GM12875 (cell line): ENCODE measurements at regions not wholly inside any gene's neighbourhood (a gene's known extent, or its start where the extent isn't known, plus 50 kb on each side); places are given as distances from the start of the nearest gene placed in this dataset.

Experiments
- H3K4me3 ChIP-seq: one replicate; pipeline ENCODE4 v1.5.1; 2011; ENCODE audit warnings: low read depth, low read length, control low read depth
- CTCF ChIP-seq: IDR thresholded peaks from 2 replicates; pipeline ENCODE4 v1.5.1; 2011; ENCODE audit warnings: low read depth, mild to moderate bottlenecking, control low read depth, inconsistent platforms, low read length, moderate library complexity, borderline replicate concordance; ENCODE audit not compliant: insufficient read depth

GRCh38 chr14:89028462-89029134 lies 204.1 kb downstream of the TTC8 start:
- TF ChIP-seq CTCF, result no peak

DNA sequence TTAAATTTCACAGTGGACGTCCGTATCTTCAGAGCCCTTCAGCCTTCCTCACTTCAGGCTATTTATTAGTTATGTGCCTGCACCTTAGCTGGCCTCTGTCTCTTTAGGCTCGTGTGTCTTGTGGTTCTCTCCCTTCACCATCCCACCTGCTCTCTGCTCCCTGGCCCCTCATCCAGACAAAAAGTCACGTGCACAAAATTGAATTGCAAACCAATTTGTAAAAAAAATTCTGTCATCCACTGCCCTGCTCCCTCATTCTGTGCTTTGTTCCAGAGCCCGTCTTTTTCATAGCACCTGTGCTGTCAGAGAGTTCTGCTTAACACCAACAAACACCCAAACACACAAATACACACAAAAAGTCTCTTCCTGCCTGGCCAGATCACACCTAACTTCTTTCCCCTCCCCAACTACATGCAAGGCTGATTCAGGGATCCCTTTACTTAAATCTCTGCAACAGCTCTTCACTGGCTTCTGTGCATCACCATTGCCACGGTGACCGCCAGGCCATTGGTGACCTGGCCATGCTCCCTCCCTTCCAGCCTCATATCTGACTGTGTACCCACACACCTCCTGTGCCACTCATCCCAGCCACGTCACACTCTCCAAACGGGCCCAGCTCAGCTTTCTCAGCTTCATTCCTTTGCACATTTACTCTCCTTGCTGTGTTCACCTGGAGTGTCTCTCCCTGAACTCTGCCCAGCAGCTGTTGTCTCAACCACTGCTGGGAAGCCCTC lies 205.7 kb downstream of the TTC8 start:
- H3K4me3 ChIP-seq, result no peak overlapping the region
- no peak for TF ChIP-seq CTCF

More at GRCh38 chr14:89028462-89029134, 204.1 kb downstream of the TTC8 start:
- H3K4me3 ChIP-seq, result no peak overlapping the region

DNA sequence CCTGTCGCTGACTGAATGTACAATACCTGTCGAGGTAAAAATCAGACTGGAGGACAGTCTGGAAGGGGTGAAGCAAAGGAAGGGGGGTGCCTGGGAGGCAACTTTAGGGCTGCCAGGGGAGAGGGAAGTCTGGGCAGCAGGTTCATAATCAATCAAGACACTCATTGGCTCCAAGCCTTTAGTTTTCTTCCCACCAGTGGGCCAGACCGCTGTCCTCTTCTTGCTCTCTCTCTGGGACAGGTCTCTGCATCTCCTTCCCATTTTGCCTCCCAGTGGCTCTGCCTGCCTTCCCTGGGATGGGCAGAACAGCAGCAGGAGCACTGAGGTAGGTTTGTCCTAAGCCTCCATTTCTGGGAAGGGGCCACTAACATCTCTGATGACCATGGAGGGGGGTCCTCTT lies 206.5 kb downstream of the TTC8 start:
- TF ChIP-seq CTCF, result no peak
- H3K4me3 ChIP-seq, result no peak overlapping the region

GRCh38 chr14:89032086-89032649 lies 207.7 kb downstream of the TTC8 start:
- no peak overlapping the region for H3K4me3 ChIP-seq
- TF ChIP-seq CTCF, result no peak

GRCh38 chr14:89033756-89034155 lies 209.3 kb downstream of the TTC8 start:
- TF ChIP-seq CTCF, result no peak
- H3K4me3 ChIP-seq, result no peak overlapping the region

- no peak overlapping the region for H3K4me3 ChIP-seq
- no peak for TF ChIP-seq CTCF
Observed at GRCh38 chr14:89036371-89036770, 211.9 kb downstream of the TTC8 start.
